GM18502 (cell line): ENCODE measurements at regions not wholly inside any gene's neighbourhood (a gene's known extent, or its start where the extent isn't known, plus 50 kb on each side); places are given as distances from the start of the nearest gene placed in this dataset.

Source experiments
- ATAC-seq: cut with Tn5 transposase; IDR thresholded peaks from one replicate; pipeline ENCODE4 v1.9.1; 2021; ENCODE audit warnings: mild to moderate bottlenecking; ENCODE audit not compliant: unreplicated experiment, poor library complexity

- ATAC-seq: no peak
Measured at GRCh38 chr13:31081316-31081715, 80.4 kb downstream of the HSPH1 start.

GRCh38 chr13:31074756-31075155 is 86.9 kb downstream of the HSPH1 start:
- ATAC-seq: no peak

DNA sequence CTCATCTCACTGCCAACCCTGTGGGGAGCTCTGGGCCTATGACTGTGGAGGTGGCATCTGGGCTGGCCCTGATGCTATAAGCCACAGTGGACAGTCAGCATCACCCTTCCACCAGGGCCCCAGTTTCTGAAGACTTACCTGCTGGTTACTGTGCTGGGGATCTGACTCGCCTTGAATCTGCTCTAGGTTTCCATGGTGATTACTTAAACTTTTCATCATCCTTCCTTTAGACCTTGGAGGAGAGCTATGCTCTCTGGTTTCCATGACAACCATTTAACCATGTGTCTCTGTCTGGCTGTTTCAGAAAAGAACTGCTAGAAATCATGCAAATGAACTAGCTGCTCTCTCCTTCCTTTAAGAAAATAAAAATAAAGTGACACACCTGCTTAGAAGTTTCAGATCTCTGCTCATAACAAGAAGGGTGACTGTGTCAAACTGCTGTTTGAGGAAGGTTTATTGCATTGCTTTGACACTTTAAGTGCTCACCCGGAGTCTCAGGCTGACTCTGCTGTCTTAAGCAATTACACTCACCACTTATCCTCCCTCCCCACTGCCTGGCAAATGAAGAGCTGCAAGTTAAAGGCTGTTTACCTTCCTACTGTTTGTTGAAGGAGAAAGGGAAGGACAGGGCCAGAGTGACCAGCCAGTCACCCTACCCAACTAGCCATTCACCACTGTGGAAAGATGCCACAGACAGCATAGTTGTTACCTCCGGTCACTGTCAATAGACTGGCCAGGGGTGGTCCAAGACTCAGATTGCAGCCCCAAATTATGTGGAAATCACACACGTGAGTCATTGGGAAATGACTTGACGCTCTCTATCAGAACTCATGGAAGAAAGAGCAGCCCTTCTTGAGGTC is 87.6 kb downstream of the HSPH1 start:
- peak; percentile 95 for ATAC-seq

DNA sequence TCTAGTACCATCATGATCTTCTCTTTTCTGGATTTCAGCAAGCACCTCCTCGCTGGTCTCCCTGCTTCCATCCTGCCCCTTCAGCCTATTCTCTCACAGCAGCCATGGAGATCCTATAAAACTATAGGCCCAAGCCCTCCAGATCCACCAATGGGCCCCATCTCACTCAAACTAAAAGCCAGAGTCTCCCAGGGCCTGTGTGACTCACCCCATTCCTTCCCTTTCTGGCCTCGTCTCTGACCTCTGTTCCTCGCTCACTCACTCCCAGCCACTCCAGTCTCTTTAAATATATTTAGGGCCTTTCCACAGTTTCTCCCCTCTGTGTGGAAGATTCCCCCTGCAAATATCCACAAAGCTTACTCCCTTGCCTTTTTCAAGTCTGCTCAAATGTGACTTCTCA is 89.7 kb downstream of the HSPH1 start:
- no peak for ATAC-seq

GRCh38 chr13:31069808-31070534 is 91.7 kb downstream of the HSPH1 start:
- ATAC-seq: no peak

DNA sequence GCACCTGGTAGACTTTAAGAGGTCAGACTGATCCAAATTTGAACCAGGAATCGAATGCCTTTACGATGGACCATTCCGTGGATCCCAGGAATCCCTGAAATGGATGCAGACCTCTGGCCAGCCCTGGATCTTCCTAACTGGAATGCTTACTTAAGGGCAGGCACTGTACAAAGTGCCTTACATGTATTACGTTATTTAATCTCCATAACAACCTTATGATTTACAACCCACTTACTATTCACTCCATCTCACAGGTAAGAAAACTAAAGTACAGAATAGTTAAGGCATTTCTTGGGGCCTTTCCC is 93.6 kb downstream of the HSPH1 start:
- ATAC-seq: no peak

DNA sequence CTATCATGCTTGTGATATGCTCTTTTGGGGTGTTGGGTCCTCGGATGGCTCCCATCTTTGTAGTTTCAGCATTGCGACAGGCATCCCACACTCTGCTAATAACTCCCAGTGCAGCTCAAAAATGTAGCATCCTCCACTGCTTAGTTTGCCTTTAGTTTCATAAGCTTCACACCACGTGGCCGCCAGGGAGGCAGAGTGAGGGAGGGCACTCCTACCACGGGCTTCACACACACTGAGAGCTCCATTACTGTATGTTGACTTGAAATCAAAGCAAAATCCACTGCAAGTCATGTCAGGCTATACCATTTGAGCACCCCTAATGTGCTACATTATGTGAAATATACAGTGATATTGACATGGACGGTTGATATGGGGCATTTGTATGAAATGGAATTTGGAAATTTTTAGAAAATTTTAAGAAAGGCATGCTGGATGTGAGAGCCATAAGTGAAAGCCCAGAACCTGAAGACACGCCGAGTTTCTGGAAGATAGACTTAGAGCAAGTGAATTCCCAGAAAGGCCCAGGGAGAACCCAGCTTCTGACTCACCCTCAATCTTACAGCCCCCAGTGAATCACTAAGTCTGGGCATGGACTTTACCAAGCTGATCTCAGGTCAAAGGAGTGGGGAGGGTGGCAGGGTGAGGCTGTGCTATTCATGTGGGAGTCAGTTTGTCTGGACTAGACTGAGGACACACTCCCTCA is 94.1 kb downstream of the HSPH1 start:
- no peak for ATAC-seq

GRCh38 chr13:31064636-31065035 is 97.1 kb downstream of the HSPH1 start:
- ATAC-seq: no peak

DNA sequence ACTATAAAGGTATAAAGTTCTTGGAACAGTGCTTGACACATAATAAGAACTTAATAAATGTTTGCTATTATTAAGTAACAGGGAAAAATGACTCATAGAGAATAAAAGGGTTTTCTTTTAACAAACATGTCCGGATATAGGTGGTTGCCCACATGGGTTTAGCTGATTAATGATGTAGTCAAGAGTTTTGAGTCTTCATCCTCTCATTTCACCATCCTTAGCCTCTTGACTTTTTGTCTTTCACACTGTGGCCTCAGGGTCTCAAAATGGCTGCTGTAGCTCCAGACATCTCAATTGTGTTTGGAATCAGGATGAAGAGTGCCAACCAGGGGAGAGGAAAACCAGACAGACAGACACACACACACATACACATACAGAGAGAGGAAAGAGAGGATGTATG is 97.9 kb downstream of the HSPH1 start:
- no peak for ATAC-seq

DNA sequence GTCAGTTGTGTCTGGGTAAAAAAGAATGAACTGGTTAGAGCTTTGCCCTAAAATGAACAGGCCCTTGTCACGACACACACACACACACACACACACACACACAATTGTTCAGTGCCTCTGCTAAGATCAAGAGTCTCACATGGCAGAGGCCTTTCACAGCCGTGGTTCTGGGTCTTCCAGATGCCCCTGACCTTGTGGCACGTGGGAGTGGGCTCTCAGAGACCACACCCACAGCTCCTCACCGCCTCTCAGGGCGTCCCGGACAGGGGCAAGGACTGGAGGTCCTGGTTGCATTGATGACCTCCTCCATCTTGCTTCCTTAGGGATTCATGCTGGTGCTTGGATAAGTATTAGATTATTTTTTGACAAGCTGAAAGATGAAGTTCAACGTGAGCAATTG is 101.0 kb downstream of the HSPH1 start:
- no peak for ATAC-seq

GRCh38 chr13:31060220-31060619 is 101.5 kb downstream of the HSPH1 start:
- ATAC-seq: no peak

DNA sequence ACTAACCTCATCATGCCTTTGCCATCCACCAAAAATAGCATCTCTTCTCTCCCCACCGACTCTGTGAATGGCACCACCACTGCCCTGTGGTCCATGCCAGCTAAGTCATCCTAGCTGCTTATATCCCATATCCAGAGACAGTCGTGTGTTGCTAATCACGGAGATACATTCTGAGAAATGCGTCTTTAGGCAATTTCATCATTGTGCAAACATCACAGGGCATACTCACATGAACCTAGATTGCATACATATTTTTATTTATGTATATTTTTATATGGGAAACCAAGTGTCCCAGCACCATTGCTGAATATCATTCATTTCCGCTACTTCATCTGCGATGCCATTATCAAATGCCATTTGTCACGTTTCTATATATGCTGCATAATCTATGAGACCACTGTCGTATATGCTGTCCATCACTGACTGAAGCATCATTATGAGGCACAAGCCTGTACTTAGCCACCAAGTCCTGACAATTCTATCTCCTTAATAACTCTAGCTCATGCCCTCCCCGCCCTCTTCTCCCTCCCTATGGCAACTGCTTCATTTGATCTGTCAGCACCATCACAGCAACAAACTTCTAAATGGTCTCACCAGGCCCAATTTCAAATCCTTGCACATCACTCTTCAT is 104.2 kb downstream of the HSPH1 start:
- ATAC-seq: no peak

GRCh38 chr13:31056644-31057271 is 104.9 kb downstream of the HSPH1 start:
- no peak for ATAC-seq

DNA sequence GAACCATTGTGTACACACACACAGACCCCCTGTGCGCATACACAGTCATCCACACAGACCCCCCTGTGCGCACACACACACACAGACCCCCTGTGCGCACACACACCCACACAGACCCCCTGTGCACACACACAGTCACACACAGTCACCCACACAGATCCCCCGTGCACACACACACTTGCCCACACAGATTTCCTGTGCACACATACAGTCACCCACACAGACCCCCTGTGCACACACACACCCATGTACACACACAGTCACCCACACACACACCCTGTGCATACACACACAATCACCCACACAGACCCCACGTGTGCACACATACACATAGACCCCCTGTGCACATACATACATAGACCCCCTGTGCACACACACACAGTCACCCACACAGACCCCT is 106.1 kb downstream of the HSPH1 start:
- ATAC-seq: no peak

DNA sequence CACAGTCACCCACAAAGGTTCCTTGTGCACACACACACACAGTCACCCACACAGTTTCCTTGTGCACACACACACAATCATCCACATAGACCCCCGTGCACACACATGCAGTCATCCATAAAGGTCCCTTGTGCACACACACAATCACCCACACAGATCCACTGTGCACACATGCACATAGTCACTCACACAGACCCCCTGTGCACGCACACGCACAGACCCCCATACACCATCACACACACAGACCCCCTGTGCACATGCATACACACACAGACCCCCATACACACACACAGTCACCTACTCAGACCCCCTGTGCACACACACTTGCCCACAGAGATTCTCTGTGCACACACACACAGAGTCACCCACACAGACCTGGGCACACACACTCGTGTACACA is 107.1 kb downstream of the HSPH1 start:
- ATAC-seq: no peak

DNA sequence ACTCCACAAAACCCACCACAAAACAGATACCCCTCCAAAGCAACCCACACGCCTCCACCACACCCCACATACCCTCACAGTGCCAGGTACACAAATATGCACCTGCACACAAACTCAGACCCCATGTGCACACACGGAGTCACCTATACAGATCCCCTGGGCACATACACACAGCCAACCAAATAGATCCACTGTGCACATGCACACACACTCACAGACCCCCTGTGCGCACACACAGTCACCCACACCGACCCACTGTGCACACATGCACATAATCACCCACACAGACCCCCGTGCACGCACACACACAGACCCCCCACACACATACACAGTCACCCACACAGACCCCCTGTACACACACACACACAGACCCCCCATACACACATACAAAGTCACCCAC is 107.8 kb downstream of the HSPH1 start:
- no peak for ATAC-seq

DNA sequence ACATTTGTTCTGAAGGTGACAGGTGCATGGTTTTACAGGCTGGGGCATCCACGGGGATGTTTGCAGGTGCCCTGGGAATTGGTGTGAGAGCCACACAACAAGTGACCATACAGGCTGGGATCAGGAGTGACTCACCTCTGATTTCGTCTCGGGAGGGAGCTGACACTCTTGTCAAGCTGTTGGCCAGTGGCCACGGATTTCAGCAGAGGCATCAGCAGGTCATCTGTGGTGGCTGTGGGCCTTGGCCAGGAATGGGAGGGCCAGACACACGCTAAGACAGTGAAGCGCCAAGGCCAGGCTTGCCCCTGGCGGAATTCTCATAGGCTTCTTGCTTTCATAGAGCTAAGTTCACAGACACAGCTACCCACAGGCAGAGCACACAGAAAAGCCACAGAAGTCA is 108.6 kb downstream of the HSPH1 start:
- no peak for ATAC-seq

- ATAC-seq: no peak
Measured at GRCh38 chr13:31052478-31052877, 109.2 kb downstream of the HSPH1 start.

- ATAC-seq: no peak
Measured at GRCh38 chr13:31051999-31052398, 109.7 kb downstream of the HSPH1 start.
